Left renal cortex interstitium (tissue), 4 donors: ENCODE measurements at regions not wholly inside any gene's neighbourhood (a gene's known extent, or its start where the extent isn't known, plus 50 kb on each side); places are given as distances from the start of the nearest gene placed in this dataset.

Source experiments
- DNase-seq, 4 donors: peaks; one replicate each; pipeline ENCODE4 v3.0.0-alpha.2; 2013; ENCODE audit warnings: low read depth in 4 of 4, low spot score in 2 of 4, missing footprints in 1 of 4

DNA sequence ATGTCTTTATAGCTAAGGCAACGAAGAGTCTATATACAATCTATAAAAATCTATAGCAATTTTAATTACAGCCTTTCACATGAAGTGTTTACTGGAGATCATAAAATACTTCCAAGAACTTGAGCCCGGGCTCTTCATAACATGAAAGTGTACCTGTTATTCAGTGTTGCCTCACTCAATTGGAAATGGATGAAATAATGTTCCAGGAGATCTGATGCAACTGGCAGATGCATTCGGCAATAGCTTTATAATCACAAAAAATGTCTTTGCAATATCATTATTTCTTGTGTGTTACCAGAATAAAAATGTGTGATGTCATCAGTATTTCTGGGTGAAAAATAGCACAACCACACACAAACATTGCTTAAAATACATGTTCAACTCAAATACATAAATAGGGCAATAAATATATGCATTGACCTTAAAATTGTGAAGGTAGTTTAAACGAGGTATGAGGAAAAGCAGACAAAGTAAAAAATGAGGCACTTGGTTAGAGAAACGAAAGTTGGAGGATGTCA, 1266.8 kb upstream of the PCDH7 start:
- no peak for DNase-seq

DNA sequence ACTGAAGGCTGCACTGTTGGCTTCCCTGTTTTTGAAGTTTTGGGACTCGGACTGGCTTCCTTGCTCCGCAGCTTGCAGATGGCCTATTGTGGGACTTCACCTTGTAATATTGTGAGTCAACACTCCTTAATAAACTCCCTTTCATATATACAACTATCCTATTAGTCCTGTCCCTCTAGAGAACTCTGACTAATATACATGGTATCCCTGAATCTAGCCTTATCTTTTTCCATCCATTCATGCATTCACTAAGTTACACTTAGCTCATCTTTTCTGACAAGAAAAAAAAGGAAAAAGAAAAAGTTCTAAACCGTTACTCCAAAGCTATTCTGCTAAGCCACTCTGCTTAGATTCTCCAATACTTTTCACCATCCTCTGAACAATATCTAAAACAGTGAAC, 1260.2 kb upstream of the PCDH7 start:
- DNase-seq, result no peak

DNA sequence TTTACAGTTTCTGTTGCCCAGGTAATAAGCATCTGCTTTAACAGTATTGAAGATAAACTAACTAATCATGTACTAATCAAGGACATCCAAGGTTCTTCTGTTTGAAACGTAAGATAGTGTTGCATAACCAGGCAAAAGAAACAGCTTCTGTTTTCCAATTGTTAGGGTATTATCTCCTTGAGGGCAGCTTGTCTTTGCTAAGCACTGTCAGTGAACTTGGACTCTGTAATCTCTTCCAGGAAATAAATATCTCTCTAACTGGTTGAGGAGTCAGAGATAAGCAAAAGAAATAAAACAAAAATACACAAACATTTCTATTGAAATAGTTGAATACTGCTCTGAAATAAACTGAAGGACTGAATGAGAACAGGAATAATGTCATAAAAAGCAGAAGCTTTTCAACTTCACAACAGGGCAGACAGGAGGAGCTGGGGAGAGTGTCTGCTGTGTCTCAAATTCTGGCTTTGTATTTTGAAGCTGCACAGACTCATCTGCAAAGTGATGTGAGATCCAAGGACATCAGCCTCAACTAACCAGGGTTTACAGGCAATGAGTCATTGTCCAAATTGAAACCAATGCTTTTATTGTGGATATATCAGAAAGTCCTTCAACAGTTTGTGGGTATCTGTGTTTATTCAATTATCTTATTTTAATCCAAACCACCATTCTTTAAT, 1253.0 kb upstream of the PCDH7 start:
- DNase-seq, result no peak
